ENCODE measurements at regions not wholly inside any gene's neighbourhood (a gene's known extent, or its start where the extent isn't known, plus 50 kb on each side); places are given as distances from the start of the nearest gene placed in this dataset.
A peak's percentile ranks its signal among the peaks of the same experiment; 100 is the strongest.

GRCh38 chrX:20802036-20802435 is 535.3 kb upstream of the RPS6KA3 start:
- H3K4me1 ChIP-seq = no peaks in the 10 kb centered on the region
- H3K36me3 ChIP-seq = no peaks in the 10 kb centered on the region
- H3K27me3 ChIP-seq = no peaks in the 10 kb centered on the region
- H3K9me3 ChIP-seq = no peaks in the 10 kb centered on the region
- no peak for TF ChIP-seq CTCF (IDR thresholded peaks at IDR 0.05; ENCODE audit: low read depth, low read length)
- no peak overlapping the region for H3K4me3 ChIP-seq (ENCODE audit: low read depth, low read length)
- DNase-seq = peak; percentile 5

DNA sequence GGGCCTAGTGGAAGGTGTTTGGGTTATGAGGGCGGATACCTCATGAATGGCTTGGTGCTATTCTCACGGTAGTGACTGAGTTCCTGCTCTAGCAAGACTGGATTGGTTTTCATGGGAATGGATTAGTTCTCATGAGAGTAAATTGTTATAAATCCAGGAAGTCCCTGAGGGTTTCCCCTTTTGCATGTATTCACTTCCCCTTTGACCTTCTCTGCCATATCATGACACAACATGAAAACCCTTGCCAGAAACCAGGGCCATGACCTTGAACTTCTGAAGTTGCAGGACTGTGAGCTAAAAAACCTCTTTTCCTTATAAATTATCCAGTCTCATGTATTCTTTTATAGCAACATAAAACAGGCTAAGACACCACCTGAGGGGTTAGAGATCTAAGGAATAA is 529.7 kb upstream of the RPS6KA3 start:
- Histone ChIP-seq H3K4me1 (no peaks in the 10 kb centered on the region), H3K4me3 (ENCODE audit: low read depth, low read length) (no peak overlapping the region), H3K9me3 (no peaks in the 10 kb centered on the region), H3K36me3 (no peaks in the 10 kb centered on the region), H3K27me3 (no peaks in the 10 kb centered on the region)
- no peak for DNase-seq
- no peak for TF ChIP-seq CTCF (IDR thresholded peaks at IDR 0.05; ENCODE audit: low read depth, low read length)

- no peak for TF ChIP-seq CTCF (IDR thresholded peaks at IDR 0.05; ENCODE audit: low read depth, low read length)
- no peaks in the 10 kb centered on the region for H3K4me1 ChIP-seq
- no peaks in the 10 kb centered on the region for H3K27me3 ChIP-seq
- H3K9me3 ChIP-seq = no peaks in the 10 kb centered on the region
- DNase-seq = no peak
- no peaks in the 10 kb centered on the region for H3K36me3 ChIP-seq
- no peak overlapping the region for H3K4me3 ChIP-seq (ENCODE audit: low read depth, low read length)
Measured at GRCh38 chrX:20789103-20789502, 522.4 kb upstream of the RPS6KA3 start.

DNA sequence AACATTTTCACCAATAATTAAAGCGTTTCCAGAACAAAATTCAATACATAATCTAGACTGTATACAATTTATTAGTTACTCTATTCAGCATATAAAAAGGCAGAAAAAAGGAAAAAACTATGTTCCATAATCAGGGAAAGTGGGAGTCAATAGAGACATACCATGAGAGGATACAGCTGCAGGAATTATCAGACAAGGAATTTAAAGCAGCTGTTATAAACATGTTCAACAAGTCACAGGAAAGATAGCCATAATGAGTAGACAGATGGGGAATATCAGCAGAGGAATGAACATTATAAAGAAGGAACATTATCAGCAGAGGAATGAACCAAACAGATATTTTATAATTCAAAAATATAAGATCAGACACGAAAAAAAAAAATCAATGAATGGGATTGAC is 500.6 kb upstream of the RPS6KA3 start:
- Histone ChIP-seq H3K4me1 (no peaks in the 10 kb centered on the region), H3K9me3 (no peaks in the 10 kb centered on the region), H3K36me3 (no peaks in the 10 kb centered on the region), H3K4me3 (ENCODE audit: low read depth, low read length) (no peak overlapping the region), H3K27me3 (no peaks in the 10 kb centered on the region)
- DNase-seq = no peak
- no peak for TF ChIP-seq CTCF (IDR thresholded peaks at IDR 0.05; ENCODE audit: low read depth, low read length)

GRCh38 chrX:20756585-20756984 is 489.9 kb upstream of the RPS6KA3 start:
- Histone ChIP-seq H3K36me3 (no peaks in the 10 kb centered on the region), H3K9me3 (no peaks in the 10 kb centered on the region), H3K4me1 (no peaks in the 10 kb centered on the region), H3K27me3 (no peaks in the 10 kb centered on the region), H3K4me3 (ENCODE audit: low read depth, low read length) (no peak overlapping the region)
- TF ChIP-seq CTCF (IDR thresholded peaks at IDR 0.05; ENCODE audit: low read depth, low read length) = no peak
- no peak for DNase-seq

DNA sequence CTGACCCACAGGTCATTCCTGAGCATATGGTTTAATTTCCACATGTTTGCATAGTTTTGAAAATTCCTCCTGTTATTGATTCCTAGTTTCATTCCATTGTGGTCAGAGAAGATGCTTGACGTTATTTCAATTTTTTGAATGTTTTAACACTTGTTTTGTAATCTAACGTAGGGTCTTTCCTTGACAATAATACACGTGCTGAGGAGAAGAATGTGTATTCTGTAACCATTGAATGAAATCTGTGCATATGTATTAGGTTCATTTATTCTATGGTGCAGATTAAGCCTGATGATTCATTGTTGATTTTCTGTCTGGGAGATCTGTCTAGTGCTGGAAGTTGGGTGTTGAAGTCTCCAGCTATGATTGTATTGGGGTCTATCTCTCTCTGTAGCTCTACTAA is 486.4 kb upstream of the RPS6KA3 start:
- TF ChIP-seq CTCF (IDR thresholded peaks at IDR 0.05; ENCODE audit: low read depth, low read length) = no peak
- no peak for DNase-seq
- Histone ChIP-seq H3K36me3 (no peaks in the 10 kb centered on the region), H3K4me3 (ENCODE audit: low read depth, low read length) (no peak overlapping the region), H3K4me1 (no peaks in the 10 kb centered on the region), H3K9me3 (no peaks in the 10 kb centered on the region), H3K27me3 (no peaks in the 10 kb centered on the region)
